WERI-Rb-1 (cell line): ENCODE measurements at regions not wholly inside any gene's neighbourhood (a gene's known extent, or its start where the extent isn't known, plus 50 kb on each side); places are given as distances from the start of the nearest gene placed in this dataset.

Experiments
- DNase-seq: peaks from one replicate; pipeline ENCODE4 v3.0.0-alpha.2; 2020
- H3K27ac ChIP-seq: fragments of 250-450 bp; sonication (Bioruptor Pico); 2 replicates; pipeline ENCODE4 v1.5.1; 2020; ENCODE audit warnings: mild to moderate bottlenecking, moderate library complexity
- H3K27me3 ChIP-seq: fragments of 250-450 bp; sonication (Bioruptor Pico); 2 replicates; pipeline ENCODE4 v1.5.1; 2021; ENCODE audit warnings: mild to moderate bottlenecking, low read depth, moderate library complexity; ENCODE audit not compliant: insufficient read depth, severe bottlenecking
- H3K36me3 ChIP-seq: fragments of 250-450 bp; sonication (Bioruptor Pico); 2 replicates; pipeline ENCODE4 v1.5.1; 2020; ENCODE audit warnings: mild to moderate bottlenecking, moderate library complexity
- H3K4me3 ChIP-seq: 2 replicates; pipeline ENCODE4 v1.5.1; 2011; ENCODE audit warnings: low read depth, mild to moderate bottlenecking, control low read depth, low read length
- H3K9me3 ChIP-seq: fragments of 250-450 bp; sonication (Bioruptor Pico); 2 replicates; pipeline ENCODE4 v1.5.1; 2021; ENCODE audit warnings: mild to moderate bottlenecking, moderate library complexity; ENCODE audit not compliant: severe bottlenecking
- TF ChIP-seq, protein P1 (sequence below): IDR thresholded peaks from 2 replicates; pipeline ENCODE4 v1.5.1; 2011; ENCODE audit warnings: low read depth, mild to moderate bottlenecking, control low read depth, inconsistent platforms, low read length

DNA sequence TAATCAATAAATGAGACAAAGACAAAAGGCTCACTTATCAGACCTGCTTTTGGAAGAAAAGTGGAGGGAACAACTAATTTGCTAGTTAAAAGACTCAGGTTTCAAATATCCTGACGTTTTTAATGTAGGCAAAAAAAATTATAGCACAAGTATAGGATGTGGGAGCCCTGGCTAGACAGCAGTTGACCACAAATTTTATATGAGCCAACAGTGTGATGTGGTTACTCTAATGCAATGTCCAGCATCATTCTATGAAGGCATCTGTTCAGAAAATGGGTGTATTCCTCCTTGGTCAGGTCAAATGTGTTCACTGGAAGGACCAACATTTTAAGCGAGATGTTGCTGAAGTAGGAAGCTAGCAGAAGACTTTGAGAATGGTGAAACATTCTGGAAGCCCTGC, 237.4 kb downstream of the MAP2K6 start:
- no peaks in the 10 kb centered on the region for H3K9me3 ChIP-seq
- TF ChIP-seq, protein P1, sequence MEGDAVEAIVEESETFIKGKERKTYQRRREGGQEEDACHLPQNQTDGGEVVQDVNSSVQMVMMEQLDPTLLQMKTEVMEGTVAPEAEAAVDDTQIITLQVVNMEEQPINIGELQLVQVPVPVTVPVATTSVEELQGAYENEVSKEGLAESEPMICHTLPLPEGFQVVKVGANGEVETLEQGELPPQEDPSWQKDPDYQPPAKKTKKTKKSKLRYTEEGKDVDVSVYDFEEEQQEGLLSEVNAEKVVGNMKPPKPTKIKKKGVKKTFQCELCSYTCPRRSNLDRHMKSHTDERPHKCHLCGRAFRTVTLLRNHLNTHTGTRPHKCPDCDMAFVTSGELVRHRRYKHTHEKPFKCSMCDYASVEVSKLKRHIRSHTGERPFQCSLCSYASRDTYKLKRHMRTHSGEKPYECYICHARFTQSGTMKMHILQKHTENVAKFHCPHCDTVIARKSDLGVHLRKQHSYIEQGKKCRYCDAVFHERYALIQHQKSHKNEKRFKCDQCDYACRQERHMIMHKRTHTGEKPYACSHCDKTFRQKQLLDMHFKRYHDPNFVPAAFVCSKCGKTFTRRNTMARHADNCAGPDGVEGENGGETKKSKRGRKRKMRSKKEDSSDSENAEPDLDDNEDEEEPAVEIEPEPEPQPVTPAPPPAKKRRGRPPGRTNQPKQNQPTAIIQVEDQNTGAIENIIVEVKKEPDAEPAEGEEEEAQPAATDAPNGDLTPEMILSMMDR = no peak
- H3K36me3 ChIP-seq = no peaks in the 10 kb centered on the region
- DNase-seq = no peak
- H3K4me3 ChIP-seq = no peak overlapping the region
- no peaks in the 10 kb centered on the region for H3K27me3 ChIP-seq
- no peak overlapping the region for H3K27ac ChIP-seq

DNA sequence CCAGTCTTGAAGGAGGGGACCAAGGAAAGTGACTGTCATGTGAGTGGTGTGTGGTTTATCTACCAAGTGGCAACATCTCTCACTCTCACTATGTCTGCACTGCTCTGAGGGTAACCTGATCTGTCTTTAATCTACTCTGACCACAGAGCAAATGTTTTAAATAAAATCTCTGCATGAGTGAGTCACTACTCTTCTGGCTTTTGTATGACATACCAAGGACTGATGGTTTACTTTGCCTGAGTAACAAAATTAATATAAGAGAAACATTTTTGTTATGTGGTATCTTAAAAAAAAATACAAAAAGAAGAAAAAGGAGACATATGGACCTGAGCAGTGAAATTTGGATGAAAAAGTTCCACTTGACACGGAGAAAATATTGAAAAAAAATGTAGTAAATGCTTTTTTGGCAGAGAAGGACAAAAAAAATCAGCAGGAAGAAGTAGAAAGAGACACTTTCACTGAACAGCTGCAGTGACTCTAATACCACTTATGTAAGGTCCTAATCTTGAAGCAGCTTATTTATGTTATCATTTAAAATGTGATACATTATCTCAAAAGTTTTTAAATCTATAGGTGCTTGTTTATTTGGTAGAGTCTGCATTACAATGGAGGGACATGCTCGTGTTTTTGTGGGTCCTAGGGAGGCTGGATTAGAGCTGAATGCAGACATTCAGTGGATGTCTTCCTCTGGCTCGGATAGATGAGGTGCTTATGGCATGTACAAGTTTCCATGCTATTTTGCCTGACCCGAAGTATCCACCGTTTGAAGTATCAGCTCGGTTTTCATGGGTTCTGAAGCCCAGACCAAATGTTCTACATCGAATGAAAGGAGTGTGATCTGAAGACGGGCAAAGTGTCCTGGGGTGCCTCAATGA, 240.7 kb downstream of the MAP2K6 start:
- TF ChIP-seq, protein P1 = no peak
- Histone ChIP-seq H3K9me3 (no peaks in the 10 kb centered on the region), H3K27ac (no peak overlapping the region), H3K4me3 (no peak overlapping the region), H3K36me3 (no peaks in the 10 kb centered on the region), H3K27me3 (no peaks in the 10 kb centered on the region)
- DNase-seq = no peak

DNA sequence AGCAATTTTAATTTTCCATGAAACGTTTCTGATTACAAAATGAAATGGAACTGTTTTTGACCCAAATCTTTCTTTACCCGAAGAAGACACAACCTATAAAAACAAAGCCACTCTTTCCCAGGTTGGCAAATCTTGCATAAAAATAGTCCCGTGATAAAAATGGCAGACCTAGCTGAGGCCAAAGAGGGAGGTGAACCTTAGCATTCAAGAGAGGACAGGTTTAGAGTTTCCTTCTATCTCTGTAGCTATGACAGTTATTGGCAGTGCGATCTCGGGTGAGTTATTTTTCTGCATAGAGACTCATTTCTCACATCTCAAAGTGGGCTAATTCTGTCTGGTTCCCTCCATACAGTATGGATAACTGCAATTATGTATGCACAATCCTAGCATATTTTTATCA, 241.4 kb downstream of the MAP2K6 start:
- Histone ChIP-seq H3K27ac (no peak overlapping the region), H3K9me3 (no peaks in the 10 kb centered on the region), H3K4me3 (no peak overlapping the region), H3K27me3 (no peaks in the 10 kb centered on the region), H3K36me3 (no peaks in the 10 kb centered on the region)
- no peak for DNase-seq
- TF ChIP-seq, protein P1 = no peak

DNA sequence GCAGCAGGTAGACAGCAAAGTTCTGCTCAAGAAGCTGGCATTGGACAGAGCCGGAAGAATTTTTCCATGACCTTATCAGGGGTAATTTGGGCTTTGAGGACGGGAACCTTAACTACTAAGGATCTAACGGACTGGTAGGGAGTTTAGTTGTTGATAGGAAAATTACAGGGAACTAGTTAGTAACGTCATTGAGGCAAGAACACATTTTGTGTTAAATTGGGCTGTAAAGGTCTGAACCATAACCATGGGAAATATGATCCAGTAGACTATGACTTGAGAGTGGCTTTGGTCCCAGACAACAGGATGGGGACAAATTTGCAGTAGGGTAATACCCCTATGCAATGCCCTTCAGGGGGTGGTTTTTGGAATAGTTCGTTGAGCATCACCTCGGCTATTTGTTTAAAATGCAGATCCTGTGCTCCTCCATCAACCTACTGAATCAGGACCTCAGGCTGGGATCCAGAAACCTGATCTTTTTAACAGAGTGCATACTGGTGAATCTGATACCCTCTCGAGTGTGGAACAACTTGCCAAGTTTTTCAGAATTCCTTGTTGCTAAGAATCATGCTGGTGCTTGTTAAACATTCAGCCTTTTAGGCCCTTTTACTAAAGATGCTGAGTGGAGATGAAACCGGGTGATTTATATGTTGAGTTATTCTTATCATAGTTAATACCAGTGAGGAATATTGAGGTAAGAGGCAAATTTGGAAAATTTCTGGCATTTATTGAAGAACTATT, 255.1 kb downstream of the MAP2K6 start:
- Histone ChIP-seq H3K27ac (no peak overlapping the region), H3K36me3 (no peaks in the 10 kb centered on the region), H3K27me3 (no peaks in the 10 kb centered on the region), H3K4me3 (no peak overlapping the region), H3K9me3 (peaks cover 4% of the 10 kb centered on the region)
- DNase-seq = no peak
- TF ChIP-seq, protein P1 = no peak

DNA sequence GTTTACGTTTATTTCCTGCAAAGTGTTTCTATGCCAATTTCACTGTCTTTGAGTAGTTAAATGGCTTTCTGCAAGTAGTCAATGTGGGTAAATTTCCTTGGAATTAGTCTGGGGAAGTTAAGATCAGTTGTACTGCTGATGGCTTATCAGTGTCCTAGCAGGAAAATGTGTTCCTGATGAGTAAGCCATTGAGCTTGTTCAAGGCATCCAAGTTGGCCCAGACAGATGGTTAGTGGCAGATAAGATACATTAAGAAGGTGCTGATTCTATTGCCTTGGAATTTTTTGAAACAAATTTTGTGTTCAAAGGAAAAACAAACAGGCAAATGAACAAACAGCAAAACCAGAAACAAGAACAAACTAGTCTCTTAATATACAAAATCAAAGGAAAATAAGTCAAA, 258.4 kb downstream of the MAP2K6 start:
- H3K4me3 ChIP-seq = no peak overlapping the region
- TF ChIP-seq, protein P1 = no peak
- no peaks in the 10 kb centered on the region for H3K27me3 ChIP-seq
- no peaks in the 10 kb centered on the region for H3K36me3 ChIP-seq
- no peak for DNase-seq
- H3K9me3 ChIP-seq = peaks cover 4% of the 10 kb centered on the region
- no peak overlapping the region for H3K27ac ChIP-seq
